HCT116 (cell line): ENCODE measurements at regions not wholly inside any gene's neighbourhood (a gene's known extent, or its start where the extent isn't known, plus 50 kb on each side); places are given as distances from the start of the nearest gene placed in this dataset.

ENCODE experiments used
- ATAC-seq: fragments of 200-7000 bp; cut with Tn5 transposase; 2 replicates; pipeline ENCODE4 v1.9.1; 2020; ENCODE audit warnings: mild to moderate bottlenecking, moderate library complexity
- BruUV-seq: library from RNA; stranded (reverse); fragments of 400-500 nt; replicated peaks from 2 replicates; lab custom pipeline; 2021; lab: Mats Ljungman, UMichigan
- CTCF ChIA-PET: fragments of 300-600 bp; sonication (Branson Sonifier 250); formaldehyde crosslinking; loops from one replicate; lab custom pipeline; 2021; ENCODE audit warnings: antibody characterized with exemption; lab: Charles Lee
- POLR2A ChIA-PET: fragments of 300-600, 350-600 bp; sonication (Branson Sonifier 250); formaldehyde crosslinking; loops from one replicate; lab custom pipeline; 2021; ENCODE audit warnings: antibody characterized with exemption; lab: Charles Lee
- RAD21 ChIA-PET, 2 experiments: fragments of 300-600 bp; sonication (Branson Sonifier 250); formaldehyde crosslinking; loops; one replicate each; lab custom pipeline; 2023; ENCODE audit warnings: low total read pairs in 2 of 2; ENCODE audit not compliant: uncharacterized antibody in 2 of 2, unreplicated experiment in 2 of 2, low non-redundant PET in 1 of 2; lab: Charles Lee
- DNase-seq: peaks from one replicate; pipeline ENCODE4 v3.0.0-alpha.2; 2010; ENCODE audit warnings: low read depth, low spot score
- H2AFZ ChIP-seq: fragments of 200-600 bp; shearing (Covaris generic), sonication (generic); 2 replicates; pipeline ENCODE4 v1.6.1; 2017; ENCODE audit warnings: low read depth, mixed run types, mixed read lengths, antibody characterized with exemption, low read length; ENCODE audit not compliant: poor library complexity, severe bottlenecking
- H3K27ac ChIP-seq: 2 replicates; pipeline ENCODE4 v1.5.1; 2012; ENCODE audit warnings: low read depth, low read length
- H3K27me3 ChIP-seq: fragments of 200-600 bp; sonication (generic); 2 replicates; pipeline ENCODE4 v1.6.1; 2016; ENCODE audit warnings: mixed run types, low read length, mixed read lengths; ENCODE audit not compliant: insufficient read depth
- H3K36me3 ChIP-seq, 2 experiments: fragments of 200-500 bp in 1 of 2; fragments of 200-600 bp in 1 of 2; sonication (Bioruptor generic) in 1 of 2; sonication (generic) in 1 of 2; 2 replicates each; pipeline versions ENCODE4 v1.5.1 to v1.6.1; 2014 to 2016; ENCODE audit warnings: low read length in 2 of 2, inconsistent platforms in 1 of 2, mixed read lengths in 1 of 2, mixed run types in 1 of 2; ENCODE audit not compliant: insufficient read depth in 2 of 2, control insufficient read depth in 1 of 2
- H3K4me1 ChIP-seq, 2 experiments: fragments of 200-600 bp in 1 of 2; sonication (generic) in 1 of 2; 2 replicates each; pipeline versions ENCODE4 v1.5.1 to v1.6.1; 2012 to 2017; ENCODE audit warnings: low read length in 2 of 2, inconsistent platforms in 1 of 2, mild to moderate bottlenecking in 1 of 2, mixed read lengths in 1 of 2, mixed run types in 1 of 2, moderate library complexity in 1 of 2; ENCODE audit not compliant: insufficient read depth in 2 of 2, control insufficient read depth in 1 of 2
- H3K4me2 ChIP-seq: fragments of 200-600 bp; sonication (generic); 2 replicates; pipeline ENCODE4 v1.6.1; 2017; ENCODE audit warnings: mixed run types, low read length, mixed read lengths
- H3K4me3 ChIP-seq, 2 experiments: fragments of 200-600 bp in 1 of 2; sonication (generic) in 1 of 2; replicated peaks in 1 of 2; 2 replicates each; pipeline ENCODE4 v1.5.1; 2011 to 2016; ENCODE audit warnings: low read length in 2 of 2, control low read depth in 1 of 2, low read depth in 1 of 2, mild to moderate bottlenecking in 1 of 2, mixed read lengths in 1 of 2, mixed run types in 1 of 2
- H3K79me2 ChIP-seq: fragments of 200-600 bp; sonication (generic); 2 replicates; pipeline ENCODE4 v1.6.1; 2017; ENCODE audit warnings: mild to moderate bottlenecking, mixed run types, low read length, moderate library complexity, mixed read lengths; ENCODE audit not compliant: insufficient read depth
- H3K9ac ChIP-seq: fragments of 200-600 bp; sonication (generic); 2 replicates; pipeline ENCODE4 v1.6.1; 2016; ENCODE audit warnings: low read length, mixed read lengths
- H3K9me2 ChIP-seq: fragments of 200-600 bp; sonication (generic), shearing (Covaris generic); 2 replicates; pipeline ENCODE4 v1.6.1; 2017; ENCODE audit warnings: mixed run types, mild to moderate bottlenecking, moderate library complexity; ENCODE audit not compliant: insufficient read depth
- H3K9me3 ChIP-seq, 2 experiments: fragments of 200-500 bp in 1 of 2; fragments of 200-600 bp in 1 of 2; sonication (Bioruptor generic) in 1 of 2; sonication (generic) in 1 of 2; 2 replicates each; pipeline ENCODE4 v1.6.1; 2014 to 2017; ENCODE audit warnings: low read length in 2 of 2, mixed read lengths in 2 of 2, inconsistent platforms in 1 of 2, low read depth in 1 of 2, mild to moderate bottlenecking in 1 of 2, mixed run types in 1 of 2, moderate library complexity in 1 of 2; ENCODE audit not compliant: control insufficient read depth in 1 of 2, insufficient read depth in 1 of 2
- H4K20me1 ChIP-seq: fragments of 200-600 bp; sonication (generic), shearing (Covaris generic); 2 replicates; pipeline ENCODE4 v1.6.1; 2017; ENCODE audit warnings: mixed run types, mild to moderate bottlenecking, moderate library complexity; ENCODE audit not compliant: insufficient read depth
- CBX3 ChIP-seq: IDR thresholded peaks from 2 replicates; pipeline ENCODE4 v1.6.1; 2012; ENCODE audit warnings: low read depth
- CEBPB ChIP-seq: IDR thresholded peaks from 2 replicates; pipeline ENCODE4 v1.6.1; 2012; ENCODE audit warnings: low read depth
- CTCF ChIP-seq, 3 experiments: fragments of 200-600 bp in 1 of 3; sonication (generic) in 1 of 3; IDR thresholded peaks in 2 of 3; conservative IDR thresholded peaks in 1 of 3; 2 replicates each; pipeline ENCODE4 v1.5.1; 2012 to 2017; ENCODE audit warnings: low read depth in 2 of 3, low read length in 2 of 3, antibody characterized with exemption in 1 of 3, borderline replicate concordance in 1 of 3, control low read depth in 1 of 3, mild to moderate bottlenecking in 1 of 3, mixed read lengths in 1 of 3, mixed run types in 1 of 3, moderate library complexity in 1 of 3; ENCODE audit not compliant: insufficient read depth in 1 of 3
- EGR1 ChIP-seq: IDR thresholded peaks from 2 replicates; pipeline ENCODE4 v1.6.1; 2012; ENCODE audit warnings: low read depth
- ELF1 ChIP-seq: IDR thresholded peaks from 2 replicates; pipeline ENCODE4 v1.6.1; 2012; ENCODE audit warnings: low read depth, borderline replicate concordance
- EZH2 ChIP-seq: fragments of 200-600 bp; sonication (generic); IDR thresholded peaks from 2 replicates; pipeline ENCODE4 v1.6.1; 2017; ENCODE audit warnings: antibody characterized with exemption, mixed run types
- EZH2phosphoT487 ChIP-seq: fragments of 200-600 bp; IDR thresholded peaks from 2 replicates; pipeline ENCODE4 v1.6.1; 2018; ENCODE audit warnings: antibody characterized with exemption, borderline replicate concordance
- FOSL1 ChIP-seq: IDR thresholded peaks from 2 replicates; pipeline ENCODE4 v1.6.1; 2012; ENCODE audit warnings: low read depth
- JUND ChIP-seq: IDR thresholded peaks from 2 replicates; pipeline ENCODE4 v1.6.1; 2012
- POLR2A ChIP-seq: IDR thresholded peaks from 2 replicates; pipeline ENCODE4 v1.7.0; 2011; ENCODE audit warnings: borderline replicate concordance; ENCODE audit not compliant: insufficient read depth, insufficient read length; ENCODE audit errors: extremely low read depth
- POLR2AphosphoS5 ChIP-seq: IDR thresholded peaks from 2 replicates; pipeline ENCODE4 v1.6.1; 2011; ENCODE audit warnings: mild to moderate bottlenecking, low read depth, low read length, moderate library complexity
- RAD21 ChIP-seq: IDR thresholded peaks from 2 replicates; pipeline ENCODE4 v1.6.1; 2012; ENCODE audit warnings: low read depth, mild to moderate bottlenecking
- SIN3A ChIP-seq: IDR thresholded peaks from 2 replicates; pipeline ENCODE4 v1.6.1; 2012; ENCODE audit warnings: low read depth
- SP1 ChIP-seq: IDR thresholded peaks from 2 replicates; pipeline ENCODE4 v1.6.1; 2012; ENCODE audit warnings: low read depth
- TCF7L2 ChIP-seq: IDR thresholded peaks from 2 replicates; pipeline ENCODE4 v1.7.0; 2011; ENCODE audit warnings: borderline replicate concordance, inconsistent platforms; ENCODE audit not compliant: insufficient read depth, insufficient read length; ENCODE audit errors: extremely low read depth
- YY1 ChIP-seq: IDR thresholded peaks from 2 replicates; pipeline ENCODE4 v1.6.1; 2011; ENCODE audit warnings: low read length, low read depth, moderate library complexity, mild to moderate bottlenecking; ENCODE audit not compliant: insufficient replicate concordance; ENCODE audit errors: extremely low read depth
- ZNF274 ChIP-seq: fragments of 200-500 bp; sonication (Bioruptor generic); IDR thresholded peaks from 2 replicates; pipeline ENCODE4 v1.6.1; 2014; ENCODE audit warnings: mild to moderate bottlenecking, low read depth, low read length, inconsistent platforms
- intact Hi-C: fragments of 100-400 bp; cut with micrococcal nuclease; formaldehyde crosslinking; loops from 2 replicates; pipeline ENCODE4 v1.10.0; 2022
- TF ChIP-seq, protein P1 (sequence below): IDR thresholded peaks from 2 replicates; pipeline ENCODE4 v1.6.1; 2011; ENCODE audit warnings: mild to moderate bottlenecking, low read length, moderate library complexity; ENCODE audit not compliant: insufficient replicate concordance; ENCODE audit errors: extremely low read depth
- TF ChIP-seq, protein P2 (sequence below): IDR thresholded peaks from 2 replicates; pipeline ENCODE4 v1.6.1; 2012

GRCh38 chrX:63282828-63283227 lies 68.3 kb downstream of the SPIN4 start (continued):
- no peak for TF ChIP-seq EZH2
- no peak for TF ChIP-seq EGR1
- TF ChIP-seq CEBPB, result no peak
- TF ChIP-seq CBX3, result no peak
- TF ChIP-seq ZNF274, result no peak
- TF ChIP-seq, protein P1, sequence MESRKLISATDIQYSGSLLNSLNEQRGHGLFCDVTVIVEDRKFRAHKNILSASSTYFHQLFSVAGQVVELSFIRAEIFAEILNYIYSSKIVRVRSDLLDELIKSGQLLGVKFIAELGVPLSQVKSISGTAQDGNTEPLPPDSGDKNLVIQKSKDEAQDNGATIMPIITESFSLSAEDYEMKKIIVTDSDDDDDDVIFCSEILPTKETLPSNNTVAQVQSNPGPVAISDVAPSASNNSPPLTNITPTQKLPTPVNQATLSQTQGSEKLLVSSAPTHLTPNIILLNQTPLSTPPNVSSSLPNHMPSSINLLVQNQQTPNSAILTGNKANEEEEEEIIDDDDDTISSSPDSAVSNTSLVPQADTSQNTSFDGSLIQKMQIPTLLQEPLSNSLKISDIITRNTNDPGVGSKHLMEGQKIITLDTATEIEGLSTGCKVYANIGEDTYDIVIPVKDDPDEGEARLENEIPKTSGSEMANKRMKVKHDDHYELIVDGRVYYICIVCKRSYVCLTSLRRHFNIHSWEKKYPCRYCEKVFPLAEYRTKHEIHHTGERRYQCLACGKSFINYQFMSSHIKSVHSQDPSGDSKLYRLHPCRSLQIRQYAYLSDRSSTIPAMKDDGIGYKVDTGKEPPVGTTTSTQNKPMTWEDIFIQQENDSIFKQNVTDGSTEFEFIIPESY, result no peak
- TF ChIP-seq, protein P2, sequence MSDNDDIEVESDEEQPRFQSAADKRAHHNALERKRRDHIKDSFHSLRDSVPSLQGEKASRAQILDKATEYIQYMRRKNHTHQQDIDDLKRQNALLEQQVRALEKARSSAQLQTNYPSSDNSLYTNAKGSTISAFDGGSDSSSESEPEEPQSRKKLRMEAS, result no peak
- TF ChIP-seq SIN3A, result no peak
- no peak for TF ChIP-seq ELF1
- no peak for TF ChIP-seq EZH2phosphoT487

- Histone ChIP-seq H3K4me1 (no peaks in the 10 kb centered on the region), H3K4me2 (no peak overlapping the region), H2AFZ (no peak overlapping the region), H3K9me3 (no peaks in the 10 kb centered on the region), H3K79me2 (no peaks in the 10 kb centered on the region), H3K4me3 (no peak overlapping the region), H3K27ac (no peak overlapping the region), H4K20me1 (no peaks in the 10 kb centered on the region), H3K9me2 (no peaks in the 10 kb centered on the region), H3K9ac (no peak overlapping the region), H3K27me3 (no peaks in the 10 kb centered on the region), H3K36me3 (no peaks in the 10 kb centered on the region)
- POLR2A ChIA-PET, result no interaction called here
- CTCF ChIA-PET, result no interaction called here
- RAD21 ChIA-PET, result no interaction called here
- DNase-seq (no peak), ATAC-seq (no peak)
- no TSS peak for BruUV-seq
- intact Hi-C loops, result no loop called here
- TF ChIP-seq RAD21 (no peak), CEBPB (no peak), CTCF (IDR thresholded peaks at IDR 0.05 in 2 of 3, conservative IDR thresholded peaks at IDR 0.05 in 1 of 3; ENCODE audit: borderline replicate concordance in 1 of 3, insufficient read depth in 1 of 3, low read depth in 2 of 3, low read length in 2 of 3) (no peak), SP1 (no peak), POLR2AphosphoS5 (no peak), EZH2 (no peak), YY1 (no peak), TCF7L2 (no peak), ZNF274 (no peak), CBX3 (no peak), POLR2A (no peak), JUND (no peak), FOSL1 (no peak), EGR1 (no peak), EZH2phosphoT487 (no peak)
- TF ChIP-seq, protein P2, result no peak
- TF ChIP-seq, protein P1, result no peak
These were observed 69.1 kb downstream of the SPIN4 start for GRCh38 chrX:63282077-63282476.
